ENCODE measurements at regions not wholly inside any gene's neighbourhood (a gene's known extent, or its start where the extent isn't known, plus 50 kb on each side); places are given as distances from the start of the nearest gene placed in this dataset.
"Not testable (repeated sequence)": the region's sequence is repeated elsewhere in the genome, so short reads cannot be mapped to it uniquely, and the experiment has no call there.

GRCh38 chr3:193014902-193015301 lies 97.2 kb upstream of the MB21D2 start:
- no peaks in the 10 kb centered on the region for H3K27me3 ChIP-seq (ENCODE audit: control insufficient read depth, insufficient read depth, low read length, poor library complexity, severe bottlenecking)
- no peak overlapping the region for H3K27ac ChIP-seq (ENCODE audit: insufficient read depth, low read depth, low read length, poor library complexity, severe bottlenecking)
- H3K4me3 ChIP-seq (ENCODE audit: insufficient read depth, low read depth, low read length), result no peak overlapping the region
- peaks cover 11% of the 10 kb centered on the region for H3K4me1 ChIP-seq (ENCODE audit: control insufficient read depth, insufficient read depth, low read length)
- H3K9me3 ChIP-seq (ENCODE audit: control insufficient read depth, low read length), result no peaks in the 10 kb centered on the region
- 91 to 92% methylated on average over 2 of the region's 2 CpGs for WGBS, 2 experiments
- H3K36me3 ChIP-seq (ENCODE audit: control insufficient read depth, insufficient read depth, low read length), result no peaks in the 10 kb centered on the region

- Histone ChIP-seq H3K27me3 (ENCODE audit: control insufficient read depth, insufficient read depth, low read length, poor library complexity, severe bottlenecking) (no peaks in the 10 kb centered on the region), H3K27ac (ENCODE audit: insufficient read depth, low read depth, low read length, poor library complexity, severe bottlenecking) (no peak overlapping the region), H3K4me3 (ENCODE audit: insufficient read depth, low read depth, low read length) (no peak overlapping the region), H3K9me3 (ENCODE audit: control insufficient read depth, low read length) (no peaks in the 10 kb centered on the region), H3K36me3 (ENCODE audit: control insufficient read depth, insufficient read depth, low read length) (no peaks in the 10 kb centered on the region), H3K4me1 (ENCODE audit: control insufficient read depth, insufficient read depth, low read length) (peaks cover 11% of the 10 kb centered on the region)
- WGBS, 2 experiments, result 4 to 5% methylated on average over 7 of the region's 7 CpGs
Observed at GRCh38 chr3:193016437-193016901, 98.8 kb upstream of the MB21D2 start.

GRCh38 chr3:193021506-193022010 lies 103.9 kb upstream of the MB21D2 start:
- peaks cover 10% of the 10 kb centered on the region for H3K4me1 ChIP-seq (ENCODE audit: control insufficient read depth, insufficient read depth, low read length)
- 87 to 94% methylated on average over 7 of the region's 7 CpGs for WGBS, 2 experiments
- H3K27ac ChIP-seq (ENCODE audit: insufficient read depth, low read depth, low read length, poor library complexity, severe bottlenecking), result no peak overlapping the region
- no peaks in the 10 kb centered on the region for H3K27me3 ChIP-seq (ENCODE audit: control insufficient read depth, insufficient read depth, low read length, poor library complexity, severe bottlenecking)
- H3K36me3 ChIP-seq (ENCODE audit: control insufficient read depth, insufficient read depth, low read length), result no peaks in the 10 kb centered on the region
- H3K9me3 ChIP-seq (ENCODE audit: control insufficient read depth, low read length), result no peaks in the 10 kb centered on the region
- no peak overlapping the region for H3K4me3 ChIP-seq (ENCODE audit: insufficient read depth, low read depth, low read length)

- H3K36me3 ChIP-seq (ENCODE audit: control insufficient read depth, insufficient read depth, low read length), result no peaks in the 10 kb centered on the region
- no peaks in the 10 kb centered on the region for H3K27me3 ChIP-seq (ENCODE audit: control insufficient read depth, insufficient read depth, low read length, poor library complexity, severe bottlenecking)
- WGBS, 2 experiments, result 81 to 100% methylated on average over 1 of the region's 1 CpG
- peaks cover 3% of the 10 kb centered on the region for H3K4me1 ChIP-seq (ENCODE audit: control insufficient read depth, insufficient read depth, low read length)
- H3K4me3 ChIP-seq (ENCODE audit: insufficient read depth, low read depth, low read length), result no peak overlapping the region
- H3K9me3 ChIP-seq (ENCODE audit: control insufficient read depth, low read length), result no peaks in the 10 kb centered on the region
- H3K27ac ChIP-seq (ENCODE audit: insufficient read depth, low read depth, low read length, poor library complexity, severe bottlenecking), result no peak overlapping the region
Observed at GRCh38 chr3:193023218-193023617, 105.6 kb upstream of the MB21D2 start.

- H3K27ac ChIP-seq (ENCODE audit: insufficient read depth, low read depth, low read length, poor library complexity, severe bottlenecking), result no peak overlapping the region
- H3K27me3 ChIP-seq (ENCODE audit: control insufficient read depth, insufficient read depth, low read length, poor library complexity, severe bottlenecking), result no peaks in the 10 kb centered on the region
- H3K4me1 ChIP-seq (ENCODE audit: control insufficient read depth, insufficient read depth, low read length), result peaks cover 3% of the 10 kb centered on the region
- no peak overlapping the region for H3K4me3 ChIP-seq (ENCODE audit: insufficient read depth, low read depth, low read length)
- WGBS, 2 experiments, result 59 to 63% methylated on average over 4 of the region's 4 CpGs
- H3K36me3 ChIP-seq (ENCODE audit: control insufficient read depth, insufficient read depth, low read length), result no peaks in the 10 kb centered on the region
- no peaks in the 10 kb centered on the region for H3K9me3 ChIP-seq (ENCODE audit: control insufficient read depth, low read length)
Observed at GRCh38 chr3:193028258-193028657, 110.6 kb upstream of the MB21D2 start.

GRCh38 chr3:193029800-193030199 lies 112.1 kb upstream of the MB21D2 start:
- Histone ChIP-seq H3K4me3 (ENCODE audit: insufficient read depth, low read depth, low read length) (no peak overlapping the region), H3K36me3 (ENCODE audit: control insufficient read depth, insufficient read depth, low read length) (no peaks in the 10 kb centered on the region), H3K4me1 (ENCODE audit: control insufficient read depth, insufficient read depth, low read length) (peaks cover 3% of the 10 kb centered on the region), H3K27ac (ENCODE audit: insufficient read depth, low read depth, low read length, poor library complexity, severe bottlenecking) (no peak overlapping the region), H3K27me3 (ENCODE audit: control insufficient read depth, insufficient read depth, low read length, poor library complexity, severe bottlenecking) (no peaks in the 10 kb centered on the region), H3K9me3 (ENCODE audit: control insufficient read depth, low read length) (no peaks in the 10 kb centered on the region)
- WGBS, 2 experiments, result 93 to 94% methylated on average over 2 of the region's 2 CpGs

GRCh38 chr3:193030276-193030675 lies 112.6 kb upstream of the MB21D2 start:
- peaks cover 3% of the 10 kb centered on the region for H3K4me1 ChIP-seq (ENCODE audit: control insufficient read depth, insufficient read depth, low read length)
- no peaks in the 10 kb centered on the region for H3K27me3 ChIP-seq (ENCODE audit: control insufficient read depth, insufficient read depth, low read length, poor library complexity, severe bottlenecking)
- 100% methylated on average over 2 of the region's 2 CpGs; no CpG with 5 or more reads in 1 of the 2 experiments for WGBS, 2 experiments
- no peaks in the 10 kb centered on the region for H3K36me3 ChIP-seq (ENCODE audit: control insufficient read depth, insufficient read depth, low read length)
- no peak overlapping the region for H3K4me3 ChIP-seq (ENCODE audit: insufficient read depth, low read depth, low read length)
- no peaks in the 10 kb centered on the region for H3K9me3 ChIP-seq (ENCODE audit: control insufficient read depth, low read length)
- H3K27ac ChIP-seq (ENCODE audit: insufficient read depth, low read depth, low read length, poor library complexity, severe bottlenecking), result no peak overlapping the region

- Histone ChIP-seq H3K9me3 (ENCODE audit: control insufficient read depth, low read length) (peaks cover 2% of the 10 kb centered on the region), H3K27ac (ENCODE audit: insufficient read depth, low read depth, low read length, poor library complexity, severe bottlenecking) (no peak overlapping the region), H3K36me3 (ENCODE audit: control insufficient read depth, insufficient read depth, low read length) (no peaks in the 10 kb centered on the region), H3K27me3 (ENCODE audit: control insufficient read depth, insufficient read depth, low read length, poor library complexity, severe bottlenecking) (no peaks in the 10 kb centered on the region), H3K4me1 (ENCODE audit: control insufficient read depth, insufficient read depth, low read length) (no peaks in the 10 kb centered on the region), H3K4me3 (ENCODE audit: insufficient read depth, low read depth, low read length) (no peak overlapping the region)
- 93 to 95% methylated on average over 2 of the region's 2 CpGs for WGBS, 2 experiments
Observed at GRCh38 chr3:193031911-193032310, 114.3 kb upstream of the MB21D2 start.

- H3K4me1 ChIP-seq (ENCODE audit: control insufficient read depth, insufficient read depth, low read length), result no peaks in the 10 kb centered on the region
- no peaks in the 10 kb centered on the region for H3K27me3 ChIP-seq (ENCODE audit: control insufficient read depth, insufficient read depth, low read length, poor library complexity, severe bottlenecking)
- no peak overlapping the region for H3K4me3 ChIP-seq (ENCODE audit: insufficient read depth, low read depth, low read length)
- WGBS, 2 experiments, result 93% methylated on average over 7 of the region's 7 CpGs
- no peak overlapping the region for H3K27ac ChIP-seq (ENCODE audit: insufficient read depth, low read depth, low read length, poor library complexity, severe bottlenecking)
- H3K9me3 ChIP-seq (ENCODE audit: control insufficient read depth, low read length), result peaks cover 2% of the 10 kb centered on the region
- H3K36me3 ChIP-seq (ENCODE audit: control insufficient read depth, insufficient read depth, low read length), result no peaks in the 10 kb centered on the region
Observed at GRCh38 chr3:193033226-193033780, 115.6 kb upstream of the MB21D2 start.

GRCh38 chr3:193037828-193038227 lies 120.2 kb upstream of the MB21D2 start:
- not testable (repeated sequence) for H3K27me3 ChIP-seq (ENCODE audit: control insufficient read depth, insufficient read depth, low read length, poor library complexity, severe bottlenecking); H3K9me3 ChIP-seq (ENCODE audit: control insufficient read depth, low read length); H3K4me3 ChIP-seq (ENCODE audit: insufficient read depth, low read depth, low read length); H3K27ac ChIP-seq (ENCODE audit: insufficient read depth, low read depth, low read length, poor library complexity, severe bottlenecking); H3K4me1 ChIP-seq (ENCODE audit: control insufficient read depth, insufficient read depth, low read length); H3K36me3 ChIP-seq (ENCODE audit: control insufficient read depth, insufficient read depth, low read length)
- WGBS, 2 experiments, result 88 to 100% methylated on average over 2 of the region's 3 CpGs

Data from ectodermal cell (in vitro differentiated cells).